ENCODE measurements at regions not wholly inside any gene's neighbourhood (a gene's known extent, or its start where the extent isn't known, plus 50 kb on each side); places are given as distances from the start of the nearest gene placed in this dataset.
"Not testable (repeated sequence)": the region's sequence is repeated elsewhere in the genome, so short reads cannot be mapped to it uniquely, and the experiment has no call there.

DNA sequence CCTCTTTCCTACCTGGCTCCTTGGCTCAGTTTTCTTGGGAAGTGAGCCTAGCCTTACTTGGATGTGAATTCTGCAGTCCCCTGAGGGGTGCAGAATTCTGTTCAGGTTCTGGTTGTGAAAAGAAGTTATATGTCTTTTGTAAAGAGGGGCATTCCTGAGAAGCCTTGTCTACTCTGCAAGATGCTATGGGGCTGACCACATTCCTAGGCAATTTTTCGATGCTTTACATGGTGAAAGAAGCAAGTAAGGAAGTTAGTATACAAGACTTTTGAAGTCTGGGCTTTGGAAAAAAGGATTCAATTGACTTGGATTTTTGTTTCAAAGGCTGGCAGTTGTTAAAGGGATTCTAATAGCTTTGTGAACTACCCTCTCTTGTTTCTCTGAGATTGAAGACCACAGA is 167.9 kb upstream of the STMND1 start:
- Mint-ChIP-seq H3K36me3 (ENCODE audit: low read depth) (no peaks in the 10 kb centered on the region), H3K27ac (no peak overlapping the region), H3K27me3 (ENCODE audit: low read depth) (peaks cover 22% of the 10 kb centered on the region), H3K4me3 (no peak overlapping the region), H3K4me1 (ENCODE audit: low read depth) (no peaks in the 10 kb centered on the region), H3K9me3 (no peaks in the 10 kb centered on the region)
- DNase-seq (ENCODE audit: low spot score), result no peak

DNA sequence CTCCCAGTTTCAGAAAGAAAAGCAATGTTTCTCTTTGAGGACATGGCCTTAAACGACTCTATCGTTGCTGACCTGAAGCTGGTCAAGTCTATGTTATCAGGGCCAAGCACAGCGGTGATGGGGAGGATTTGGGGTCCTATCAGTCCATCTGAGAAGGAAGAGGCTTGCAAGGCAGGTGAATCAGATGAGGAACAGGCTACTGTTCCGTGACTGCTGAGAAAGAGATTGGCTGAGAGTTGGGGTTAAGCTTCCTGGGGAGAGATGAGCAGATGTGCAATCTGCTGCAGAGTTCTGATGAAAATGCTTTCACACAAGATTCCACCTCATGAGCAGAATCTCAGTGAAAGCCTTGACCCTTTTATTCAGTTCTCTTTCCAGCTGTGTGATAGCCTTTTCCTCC is 168.3 kb upstream of the STMND1 start:
- no peaks in the 10 kb centered on the region for H3K4me1 Mint-ChIP-seq (ENCODE audit: low read depth)
- no peak overlapping the region for H3K4me3 Mint-ChIP-seq
- no peak for DNase-seq (ENCODE audit: low spot score)
- no peak overlapping the region for H3K27ac Mint-ChIP-seq
- no peaks in the 10 kb centered on the region for H3K36me3 Mint-ChIP-seq (ENCODE audit: low read depth)
- peaks cover 21% of the 10 kb centered on the region for H3K27me3 Mint-ChIP-seq (ENCODE audit: low read depth)
- H3K9me3 Mint-ChIP-seq, result no peaks in the 10 kb centered on the region

GRCh38 chr6:16932920-16933319 is 168.9 kb upstream of the STMND1 start:
- Mint-ChIP-seq H3K9me3 (no peaks in the 10 kb centered on the region), H3K4me3 (no peak overlapping the region), H3K27ac (no peak overlapping the region), H3K36me3 (ENCODE audit: low read depth) (no peaks in the 10 kb centered on the region), H3K4me1 (ENCODE audit: low read depth) (no peaks in the 10 kb centered on the region), H3K27me3 (ENCODE audit: low read depth) (peaks cover 26% of the 10 kb centered on the region)
- DNase-seq (ENCODE audit: low spot score), result no peak

DNA sequence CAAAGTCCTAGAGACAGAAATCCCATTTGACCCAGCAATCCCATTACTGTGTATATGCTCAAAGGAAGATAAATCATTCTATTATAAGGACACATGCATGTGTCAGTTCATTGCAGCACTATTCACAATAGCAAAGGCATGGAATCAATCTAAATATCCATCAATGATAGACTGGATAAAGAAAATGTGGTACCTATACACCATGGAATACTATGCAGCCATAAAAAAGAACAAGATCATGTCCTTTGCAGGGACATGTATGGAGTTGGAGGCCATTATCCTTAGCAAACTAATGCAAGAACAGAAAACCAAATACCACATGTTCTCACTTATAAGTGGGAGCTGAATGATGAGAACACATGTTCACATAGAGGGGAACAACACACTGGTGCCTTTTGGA is 169.8 kb upstream of the ATXN1 start:
- H3K36me3 Mint-ChIP-seq (ENCODE audit: low read depth); H3K27ac Mint-ChIP-seq; DNase-seq (ENCODE audit: low spot score); H3K9me3 Mint-ChIP-seq; H3K4me1 Mint-ChIP-seq (ENCODE audit: low read depth); H3K4me3 Mint-ChIP-seq: not testable (repeated sequence)
- peaks cover 22% of the 10 kb centered on the region for H3K27me3 Mint-ChIP-seq (ENCODE audit: low read depth)

DNA sequence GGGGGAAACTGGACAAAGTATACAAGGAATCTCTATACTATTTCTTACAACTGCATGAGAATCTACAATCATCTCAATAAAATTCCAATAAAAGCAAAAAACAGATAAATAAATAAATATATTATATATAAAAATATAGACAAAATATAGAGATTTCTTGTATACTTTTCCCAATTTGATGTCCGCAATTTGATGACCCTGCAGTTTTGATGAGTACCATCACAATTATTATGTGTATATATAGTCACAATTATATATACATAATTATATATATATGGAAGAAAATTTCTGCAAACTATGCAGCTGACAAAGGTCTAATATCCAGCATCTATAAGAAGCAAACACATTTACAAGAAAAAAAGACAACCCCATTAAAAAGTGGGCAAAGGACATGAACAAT is 169.2 kb upstream of the ATXN1 start:
- H3K27me3 Mint-ChIP-seq (ENCODE audit: low read depth), result peaks cover 20% of the 10 kb centered on the region
- DNase-seq (ENCODE audit: low spot score), result no peak
- H3K4me1 Mint-ChIP-seq (ENCODE audit: low read depth), result no peaks in the 10 kb centered on the region

GRCh38 chr6:16929809-16930208 is 168.5 kb upstream of the ATXN1 start:
- H3K9me3 Mint-ChIP-seq, result no peaks in the 10 kb centered on the region
- DNase-seq (ENCODE audit: low spot score), result no peak
- no peaks in the 10 kb centered on the region for H3K4me1 Mint-ChIP-seq (ENCODE audit: low read depth)
- H3K36me3 Mint-ChIP-seq (ENCODE audit: low read depth), result no peaks in the 10 kb centered on the region
- no peak overlapping the region for H3K27ac Mint-ChIP-seq
- no peak overlapping the region for H3K4me3 Mint-ChIP-seq
- peaks cover 20% of the 10 kb centered on the region for H3K27me3 Mint-ChIP-seq (ENCODE audit: low read depth)

More for the DNA sequence above, 169.2 kb upstream of the ATXN1 start:
- H3K36me3 Mint-ChIP-seq (ENCODE audit: low read depth), result no peaks in the 10 kb centered on the region
- H3K27ac Mint-ChIP-seq, result no peak overlapping the region
- no peaks in the 10 kb centered on the region for H3K9me3 Mint-ChIP-seq
- no peak overlapping the region for H3K4me3 Mint-ChIP-seq

GRCh38 chr6:16928387-16928786 is 167.1 kb upstream of the ATXN1 start:
- DNase-seq (ENCODE audit: low spot score), result no peak
- Mint-ChIP-seq H3K27ac (no peak overlapping the region), H3K27me3 (ENCODE audit: low read depth) (peaks cover 17% of the 10 kb centered on the region), H3K9me3 (no peaks in the 10 kb centered on the region), H3K4me3 (no peak overlapping the region), H3K36me3 (ENCODE audit: low read depth) (no peaks in the 10 kb centered on the region), H3K4me1 (ENCODE audit: low read depth) (no peaks in the 10 kb centered on the region)

DNA sequence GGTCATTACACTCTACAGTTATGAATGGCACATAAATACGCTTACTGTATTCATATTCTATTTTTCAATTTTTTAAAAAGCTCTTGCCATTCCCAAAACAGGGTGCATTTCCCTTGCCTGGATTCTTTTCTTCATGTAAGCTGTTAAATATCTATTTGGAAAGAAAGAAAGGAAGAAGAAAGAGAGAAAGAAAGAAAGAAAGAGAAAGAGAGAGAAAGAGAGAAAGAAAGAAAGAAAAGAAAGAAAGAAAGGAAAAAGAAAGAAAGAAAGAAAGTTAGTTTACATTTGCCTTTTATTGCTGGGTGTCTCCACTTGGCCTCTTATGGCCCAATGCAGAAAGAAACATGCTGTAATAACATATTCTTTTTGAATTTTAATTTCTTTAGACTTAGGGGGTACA is 165.9 kb upstream of the ATXN1 start:
- Mint-ChIP-seq H3K27ac (no peak overlapping the region), H3K4me3 (no peak overlapping the region), H3K27me3 (ENCODE audit: low read depth) (peaks cover 19% of the 10 kb centered on the region), H3K9me3 (no peaks in the 10 kb centered on the region), H3K36me3 (ENCODE audit: low read depth) (no peaks in the 10 kb centered on the region), H3K4me1 (ENCODE audit: low read depth) (no peaks in the 10 kb centered on the region)
- DNase-seq (ENCODE audit: low spot score), result no peak

DNA sequence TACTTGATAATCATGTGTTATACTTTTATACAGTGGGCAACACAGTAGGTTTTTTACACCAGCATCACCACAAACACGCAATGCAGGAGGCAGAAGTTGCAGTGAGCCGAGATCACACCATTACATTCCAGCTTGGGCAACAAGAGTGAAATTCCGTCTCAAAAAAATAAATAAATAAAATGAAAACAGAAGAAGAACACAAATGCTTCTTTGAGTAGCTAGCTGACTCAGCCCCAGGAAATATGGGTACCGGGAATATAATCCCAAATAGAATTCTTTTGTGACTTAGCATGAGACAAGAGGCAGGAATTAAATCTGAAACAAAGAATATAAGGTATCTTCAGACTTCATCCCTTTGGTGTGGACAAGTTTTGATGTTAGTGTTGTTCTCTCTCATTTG is 164.2 kb upstream of the ATXN1 start:
- Mint-ChIP-seq H3K4me1 (ENCODE audit: low read depth) (no peaks in the 10 kb centered on the region), H3K27ac (no peak overlapping the region), H3K27me3 (ENCODE audit: low read depth) (peaks cover 25% of the 10 kb centered on the region), H3K36me3 (ENCODE audit: low read depth) (no peaks in the 10 kb centered on the region), H3K4me3 (no peak overlapping the region), H3K9me3 (no peaks in the 10 kb centered on the region)
- DNase-seq (ENCODE audit: low spot score), result no peak

GRCh38 chr6:16922282-16922681 is 161.0 kb upstream of the ATXN1 start:
- Mint-ChIP-seq H3K36me3 (ENCODE audit: low read depth) (no peaks in the 10 kb centered on the region), H3K4me1 (ENCODE audit: low read depth) (no peaks in the 10 kb centered on the region), H3K27ac (no peak overlapping the region), H3K9me3 (no peaks in the 10 kb centered on the region), H3K4me3 (no peak overlapping the region), H3K27me3 (ENCODE audit: low read depth) (peaks cover 22% of the 10 kb centered on the region)
- no peak for DNase-seq (ENCODE audit: low spot score)

- peaks cover 20% of the 10 kb centered on the region for H3K27me3 Mint-ChIP-seq (ENCODE audit: low read depth)
- no peaks in the 10 kb centered on the region for H3K9me3 Mint-ChIP-seq
- no peaks in the 10 kb centered on the region for H3K36me3 Mint-ChIP-seq (ENCODE audit: low read depth)
- no peaks in the 10 kb centered on the region for H3K4me1 Mint-ChIP-seq (ENCODE audit: low read depth)
- no peak overlapping the region for H3K4me3 Mint-ChIP-seq
- no peak for DNase-seq (ENCODE audit: low spot score)
- no peak overlapping the region for H3K27ac Mint-ChIP-seq
Measured at GRCh38 chr6:16921399-16922110, 160.3 kb upstream of the ATXN1 start.

DNA sequence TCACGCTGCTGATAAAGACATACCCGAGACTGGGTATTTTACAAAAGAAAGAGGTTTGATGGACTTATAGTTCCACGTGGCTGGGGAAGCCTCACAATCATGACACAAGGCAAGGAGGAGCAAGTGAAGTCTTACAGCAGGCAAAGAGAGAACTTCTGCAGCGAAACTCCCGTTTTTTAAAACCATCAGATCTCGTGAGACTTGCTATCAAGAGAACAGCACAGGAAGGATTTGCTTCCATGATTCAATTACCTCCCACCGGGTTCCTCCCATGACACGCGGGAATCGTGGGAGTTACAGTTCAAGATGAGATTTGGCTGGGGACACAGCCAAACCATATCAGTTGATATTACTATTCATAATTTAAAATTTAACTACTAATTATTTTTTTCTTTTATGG is 157.3 kb upstream of the ATXN1 start:
- no peaks in the 10 kb centered on the region for H3K36me3 Mint-ChIP-seq (ENCODE audit: low read depth)
- no peaks in the 10 kb centered on the region for H3K9me3 Mint-ChIP-seq
- H3K27me3 Mint-ChIP-seq (ENCODE audit: low read depth), result peaks cover 19% of the 10 kb centered on the region
- H3K27ac Mint-ChIP-seq, result no peak overlapping the region
- H3K4me1 Mint-ChIP-seq (ENCODE audit: low read depth), result no peaks in the 10 kb centered on the region
- no peak for DNase-seq (ENCODE audit: low spot score)
- no peak overlapping the region for H3K4me3 Mint-ChIP-seq

- no peaks in the 10 kb centered on the region for H3K36me3 Mint-ChIP-seq (ENCODE audit: low read depth)
- H3K27me3 Mint-ChIP-seq (ENCODE audit: low read depth), result peaks cover 18% of the 10 kb centered on the region
- no peak overlapping the region for H3K4me3 Mint-ChIP-seq
- no peak overlapping the region for H3K27ac Mint-ChIP-seq
- no peaks in the 10 kb centered on the region for H3K4me1 Mint-ChIP-seq (ENCODE audit: low read depth)
- no peaks in the 10 kb centered on the region for H3K9me3 Mint-ChIP-seq
- no peak for DNase-seq (ENCODE audit: low spot score)
Measured at GRCh38 chr6:16914184-16914583, 152.9 kb upstream of the ATXN1 start.

- Mint-ChIP-seq H3K27ac (no peak overlapping the region), H3K4me1 (ENCODE audit: low read depth) (no peaks in the 10 kb centered on the region), H3K27me3 (ENCODE audit: low read depth) (peaks cover 14% of the 10 kb centered on the region), H3K4me3 (no peak overlapping the region), H3K9me3 (no peaks in the 10 kb centered on the region), H3K36me3 (ENCODE audit: low read depth) (no peaks in the 10 kb centered on the region)
- DNase-seq (ENCODE audit: low spot score), result no peak
Measured at GRCh38 chr6:16912756-16913155, 151.5 kb upstream of the ATXN1 start.

DNA sequence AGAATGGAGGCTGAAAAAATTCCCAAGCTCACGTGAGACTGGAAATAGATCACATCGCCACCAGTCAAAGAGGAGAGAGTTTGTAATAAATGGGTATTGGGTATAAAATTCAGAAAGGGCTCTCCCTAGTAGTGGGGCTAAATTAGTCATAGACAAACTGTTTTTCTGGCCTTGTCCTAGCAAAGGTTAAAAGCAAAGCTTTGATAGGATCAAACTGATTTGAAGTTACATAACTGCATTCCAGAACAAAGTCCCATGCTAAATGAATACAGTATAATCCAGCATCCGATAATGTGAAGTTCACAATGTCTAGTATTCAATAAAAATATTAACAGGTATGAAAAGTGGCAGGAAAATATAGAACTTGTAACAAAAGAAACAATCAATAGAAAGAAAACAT is 149.8 kb upstream of the ATXN1 start:
- no peak for DNase-seq (ENCODE audit: low spot score)
- no peaks in the 10 kb centered on the region for H3K36me3 Mint-ChIP-seq (ENCODE audit: low read depth)
- no peak overlapping the region for H3K27ac Mint-ChIP-seq
- H3K27me3 Mint-ChIP-seq (ENCODE audit: low read depth), result peaks cover 18% of the 10 kb centered on the region
- H3K4me3 Mint-ChIP-seq, result no peak overlapping the region
- H3K4me1 Mint-ChIP-seq (ENCODE audit: low read depth), result no peaks in the 10 kb centered on the region
- H3K9me3 Mint-ChIP-seq, result no peaks in the 10 kb centered on the region

Measured in T-helper 2 cell treated with Interferon-gamma antibody and Interleukin-4, amounts not matched to agents 5 μg/mL and 100 μg/mL, for 36 hours (primary cell).